SU-DHL-6 (cell line): ENCODE measurements at regions not wholly inside any gene's neighbourhood (a gene's known extent, or its start where the extent isn't known, plus 50 kb on each side); places are given as distances from the start of the nearest gene placed in this dataset.

Source experiments
- EZH2phosphoT487 ChIP-seq: fragments of 200-600 bp; sonication (generic), shearing (Covaris generic); conservative IDR thresholded peaks from 2 replicates; pipeline ENCODE4 v1.6.1; 2018; ENCODE audit warnings: mild to moderate bottlenecking, antibody characterized with exemption, low read length, moderate library complexity, mixed read lengths
- TF ChIP-seq, protein P1 (sequence below): fragments of 200-600 bp; sonication (generic); IDR thresholded peaks from one replicate; pipeline ENCODE4 v1.5.1; 2017; ENCODE audit warnings: antibody characterized with exemption, mild to moderate bottlenecking, low read length, moderate library complexity; ENCODE audit not compliant: insufficient read depth, poor library complexity, severe bottlenecking

DNA sequence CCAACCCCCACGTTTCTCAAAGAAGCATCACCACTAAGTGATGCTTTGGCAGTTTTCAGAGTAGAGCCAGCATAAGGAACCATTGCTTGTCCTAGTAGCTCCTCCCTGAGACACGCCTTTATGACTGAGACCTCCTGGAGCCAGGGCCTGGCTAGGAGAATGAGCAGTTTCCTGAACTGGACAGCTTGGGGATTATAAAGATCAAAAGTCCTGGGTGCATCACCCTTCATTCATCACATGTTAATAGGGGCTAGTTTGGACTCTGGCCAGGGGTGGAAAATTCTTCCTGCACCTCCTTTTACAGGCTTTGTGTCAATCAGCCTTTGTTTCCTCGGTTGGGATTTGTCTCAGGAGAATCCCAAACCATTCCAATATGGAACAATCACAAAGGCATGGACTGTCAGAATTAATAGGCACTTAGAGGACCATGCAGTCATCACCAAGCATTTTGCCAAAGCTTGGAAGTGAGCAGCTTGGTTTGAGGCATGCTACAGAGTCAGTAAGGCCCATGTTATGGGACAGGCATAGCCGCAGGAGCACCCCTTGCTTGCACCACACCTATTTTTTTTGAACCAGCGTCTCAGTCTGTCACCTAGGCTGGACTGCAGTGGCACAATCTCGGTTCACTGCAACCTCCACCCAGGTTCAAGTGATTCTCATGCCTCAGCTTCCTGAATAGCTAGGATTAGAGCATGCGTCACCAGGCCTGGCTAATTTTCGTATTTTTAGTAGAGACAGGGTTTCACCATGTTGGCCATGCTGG lies 64.9 kb upstream of the TGM3 start:
- TF ChIP-seq, protein P1, sequence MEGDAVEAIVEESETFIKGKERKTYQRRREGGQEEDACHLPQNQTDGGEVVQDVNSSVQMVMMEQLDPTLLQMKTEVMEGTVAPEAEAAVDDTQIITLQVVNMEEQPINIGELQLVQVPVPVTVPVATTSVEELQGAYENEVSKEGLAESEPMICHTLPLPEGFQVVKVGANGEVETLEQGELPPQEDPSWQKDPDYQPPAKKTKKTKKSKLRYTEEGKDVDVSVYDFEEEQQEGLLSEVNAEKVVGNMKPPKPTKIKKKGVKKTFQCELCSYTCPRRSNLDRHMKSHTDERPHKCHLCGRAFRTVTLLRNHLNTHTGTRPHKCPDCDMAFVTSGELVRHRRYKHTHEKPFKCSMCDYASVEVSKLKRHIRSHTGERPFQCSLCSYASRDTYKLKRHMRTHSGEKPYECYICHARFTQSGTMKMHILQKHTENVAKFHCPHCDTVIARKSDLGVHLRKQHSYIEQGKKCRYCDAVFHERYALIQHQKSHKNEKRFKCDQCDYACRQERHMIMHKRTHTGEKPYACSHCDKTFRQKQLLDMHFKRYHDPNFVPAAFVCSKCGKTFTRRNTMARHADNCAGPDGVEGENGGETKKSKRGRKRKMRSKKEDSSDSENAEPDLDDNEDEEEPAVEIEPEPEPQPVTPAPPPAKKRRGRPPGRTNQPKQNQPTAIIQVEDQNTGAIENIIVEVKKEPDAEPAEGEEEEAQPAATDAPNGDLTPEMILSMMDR, result no peak
- TF ChIP-seq EZH2phosphoT487, result no peak
